ENCODE measurements at regions not wholly inside any gene's neighbourhood (a gene's known extent, or its start where the extent isn't known, plus 50 kb on each side); places are given as distances from the start of the nearest gene placed in this dataset.

DNA sequence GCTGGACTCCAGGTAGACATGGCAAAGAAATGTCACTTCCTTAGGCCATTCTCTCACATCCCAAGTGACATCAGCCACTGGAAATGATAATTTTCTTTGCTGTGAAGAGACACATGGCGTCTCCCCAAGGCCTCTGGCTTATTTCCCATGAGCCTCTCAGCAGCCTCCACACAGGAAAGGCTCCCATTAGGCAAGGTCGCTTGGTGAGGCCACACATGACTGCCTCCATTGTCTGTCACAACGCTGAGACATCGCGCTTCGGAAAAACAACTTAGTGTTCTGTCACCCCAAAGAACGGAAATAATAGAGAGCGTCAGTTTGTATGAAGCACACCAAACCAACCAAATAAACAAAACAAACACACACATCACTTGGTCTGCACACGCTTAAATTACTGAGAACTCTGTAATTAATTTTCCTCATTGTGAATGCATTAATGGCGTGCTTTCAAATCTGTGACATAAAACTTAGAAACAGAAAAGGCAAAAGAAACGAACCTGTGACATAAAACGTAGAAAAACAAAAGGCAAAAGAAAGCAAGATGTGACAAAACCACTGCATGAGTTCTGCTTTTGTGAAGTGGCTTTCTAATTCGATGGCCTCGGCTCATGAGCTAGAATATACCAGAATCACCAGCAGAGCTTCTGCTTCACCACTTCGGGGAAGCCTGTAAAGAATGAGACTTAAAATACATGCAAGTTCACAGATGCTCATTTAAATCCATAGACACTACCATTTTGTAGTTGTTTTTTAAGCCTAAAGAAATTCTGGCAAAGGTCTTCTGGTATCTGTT, 404.2 kb upstream of the SGCG start:
- H3K27ac Mint-ChIP-seq, result no peak overlapping the region
- H3K4me3 Mint-ChIP-seq, result no peak overlapping the region
- TF ChIP-seq, protein P1, sequence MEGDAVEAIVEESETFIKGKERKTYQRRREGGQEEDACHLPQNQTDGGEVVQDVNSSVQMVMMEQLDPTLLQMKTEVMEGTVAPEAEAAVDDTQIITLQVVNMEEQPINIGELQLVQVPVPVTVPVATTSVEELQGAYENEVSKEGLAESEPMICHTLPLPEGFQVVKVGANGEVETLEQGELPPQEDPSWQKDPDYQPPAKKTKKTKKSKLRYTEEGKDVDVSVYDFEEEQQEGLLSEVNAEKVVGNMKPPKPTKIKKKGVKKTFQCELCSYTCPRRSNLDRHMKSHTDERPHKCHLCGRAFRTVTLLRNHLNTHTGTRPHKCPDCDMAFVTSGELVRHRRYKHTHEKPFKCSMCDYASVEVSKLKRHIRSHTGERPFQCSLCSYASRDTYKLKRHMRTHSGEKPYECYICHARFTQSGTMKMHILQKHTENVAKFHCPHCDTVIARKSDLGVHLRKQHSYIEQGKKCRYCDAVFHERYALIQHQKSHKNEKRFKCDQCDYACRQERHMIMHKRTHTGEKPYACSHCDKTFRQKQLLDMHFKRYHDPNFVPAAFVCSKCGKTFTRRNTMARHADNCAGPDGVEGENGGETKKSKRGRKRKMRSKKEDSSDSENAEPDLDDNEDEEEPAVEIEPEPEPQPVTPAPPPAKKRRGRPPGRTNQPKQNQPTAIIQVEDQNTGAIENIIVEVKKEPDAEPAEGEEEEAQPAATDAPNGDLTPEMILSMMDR (IDR thresholded peaks at IDR 0.05; ENCODE audit: unreplicated experiment in 3 of 3), result no peak
- H3K27me3 Mint-ChIP-seq (ENCODE audit: low read depth), result no peaks in the 10 kb centered on the region
- peaks cover 6% of the 10 kb centered on the region for H3K4me1 Mint-ChIP-seq
- no peaks in the 10 kb centered on the region for H3K9me3 Mint-ChIP-seq
- no peaks in the 10 kb centered on the region for H3K36me3 Mint-ChIP-seq (ENCODE audit: low read depth)

DNA sequence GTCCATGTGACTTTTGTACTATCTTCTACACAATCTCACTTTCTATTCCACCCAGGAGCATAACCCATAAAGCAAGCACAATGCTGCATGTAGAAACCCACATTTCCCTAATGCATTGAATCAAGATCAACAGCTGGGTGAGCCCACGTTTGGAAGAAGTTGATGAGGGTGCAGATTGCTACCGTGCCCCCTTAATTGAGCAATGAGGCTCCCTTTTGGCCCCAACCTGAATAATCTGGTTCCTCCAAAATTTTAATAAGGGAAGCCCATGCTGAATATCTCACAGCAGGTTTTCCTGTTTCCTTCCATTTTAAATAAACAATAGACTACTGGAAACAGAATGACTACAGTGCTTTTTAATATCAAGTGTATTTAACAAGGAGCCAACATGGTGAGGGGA, 403.6 kb upstream of the SGCG start:
- Mint-ChIP-seq H3K4me3 (no peak overlapping the region), H3K27ac (no peak overlapping the region), H3K27me3 (ENCODE audit: low read depth) (no peaks in the 10 kb centered on the region), H3K4me1 (peaks cover 6% of the 10 kb centered on the region), H3K36me3 (ENCODE audit: low read depth) (no peaks in the 10 kb centered on the region), H3K9me3 (no peaks in the 10 kb centered on the region)
- TF ChIP-seq, protein P1 (IDR thresholded peaks at IDR 0.05; ENCODE audit: unreplicated experiment in 3 of 3), result no peak

DNA sequence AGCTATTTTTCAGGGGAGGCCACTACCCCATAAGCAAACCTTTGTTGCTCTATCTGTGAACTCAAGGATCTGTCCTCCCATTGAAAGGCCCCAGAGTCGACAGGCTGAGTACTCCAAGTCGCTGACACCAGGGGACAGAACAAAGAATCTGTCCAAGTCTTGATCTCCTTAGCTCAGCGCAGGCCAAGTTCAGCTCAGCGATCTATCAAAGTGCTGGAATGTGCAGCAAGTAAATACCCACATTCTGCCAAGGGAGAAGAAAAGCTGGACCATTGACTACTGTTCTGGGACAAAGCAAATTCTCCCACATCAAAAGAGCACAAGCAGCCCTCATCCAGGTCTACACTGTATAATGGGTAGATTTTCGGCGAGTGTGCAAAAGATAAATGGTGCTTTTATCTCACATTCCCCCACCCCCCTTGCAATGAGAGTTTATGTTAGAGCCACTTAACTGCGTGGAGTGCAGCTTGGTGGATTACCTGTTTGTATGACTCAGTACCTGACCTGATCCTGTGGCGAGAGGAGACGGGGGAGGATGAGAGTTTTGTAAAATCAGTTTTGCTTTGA, 391.7 kb upstream of the SGCG start:
- TF ChIP-seq, protein P1 (IDR thresholded peaks at IDR 0.05; ENCODE audit: unreplicated experiment in 3 of 3), result no peak
- H3K27me3 Mint-ChIP-seq (ENCODE audit: low read depth), result no peaks in the 10 kb centered on the region
- H3K4me3 Mint-ChIP-seq, result peak overlapping the region in 1 of 3 experiments; percentile 22
- H3K4me1 Mint-ChIP-seq, result peaks cover 26% of the 10 kb centered on the region
- no peaks in the 10 kb centered on the region for H3K9me3 Mint-ChIP-seq
- no peaks in the 10 kb centered on the region for H3K36me3 Mint-ChIP-seq (ENCODE audit: low read depth)
- H3K27ac Mint-ChIP-seq, result peak overlapping the region; percentile 10 to 59 (median 10)

DNA sequence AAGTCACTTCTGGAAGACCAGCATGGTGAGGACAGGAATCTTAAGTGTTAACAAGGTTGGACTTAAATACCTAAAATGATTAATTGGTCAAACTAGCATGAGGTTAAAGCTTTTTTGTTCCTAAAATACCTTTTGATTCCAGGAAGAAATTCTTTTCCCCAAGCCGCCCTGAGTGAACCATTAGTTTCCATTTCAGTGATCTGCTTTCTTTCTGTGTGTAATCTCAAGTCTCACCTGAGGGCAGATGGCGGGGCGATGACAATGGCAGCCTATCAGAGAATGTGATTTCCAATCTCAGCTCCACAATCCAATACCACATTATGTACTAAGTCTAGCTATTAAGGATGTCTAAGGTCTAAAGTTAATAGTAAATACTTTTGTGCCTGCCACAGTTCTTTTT, 390.9 kb upstream of the SGCG start:
- H3K9me3 Mint-ChIP-seq, result no peaks in the 10 kb centered on the region
- TF ChIP-seq, protein P1 (IDR thresholded peaks at IDR 0.05; ENCODE audit: unreplicated experiment in 3 of 3), result no peak
- peaks cover 31% of the 10 kb centered on the region for H3K4me1 Mint-ChIP-seq
- peak overlapping the region in 1 of 3 experiments; percentile 16 for H3K4me3 Mint-ChIP-seq
- H3K27me3 Mint-ChIP-seq (ENCODE audit: low read depth), result no peaks in the 10 kb centered on the region
- no peaks in the 10 kb centered on the region for H3K36me3 Mint-ChIP-seq (ENCODE audit: low read depth)
- peak overlapping the region in 1 of 3 experiments; percentile 59 for H3K27ac Mint-ChIP-seq

DNA sequence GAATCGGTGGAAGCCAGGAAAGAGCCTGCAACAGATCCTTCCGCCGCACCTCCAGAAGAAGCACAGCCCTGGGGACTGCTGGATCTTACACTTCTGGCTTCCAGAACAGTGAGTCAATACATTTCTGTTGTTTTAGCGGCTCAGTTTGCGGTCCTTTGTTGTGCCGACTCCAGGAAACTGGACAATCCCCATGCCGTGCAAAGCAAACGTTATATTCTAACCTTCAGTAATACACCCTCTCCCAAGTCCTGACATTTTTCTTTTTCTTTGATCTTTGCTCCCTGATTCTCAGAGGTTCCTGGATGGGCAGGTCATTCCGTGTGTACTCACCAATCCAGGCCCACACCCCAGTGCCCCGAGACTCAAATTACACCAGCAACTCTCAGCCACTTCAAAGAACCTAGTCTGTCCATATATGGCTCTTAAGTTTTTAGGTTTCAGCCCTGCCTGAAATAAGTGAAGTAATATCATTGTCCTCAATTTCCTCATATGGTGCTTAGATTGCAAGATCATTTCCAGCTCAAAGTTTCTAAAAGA, 387.1 kb upstream of the SGCG start:
- Mint-ChIP-seq H3K27me3 (ENCODE audit: low read depth) (no peaks in the 10 kb centered on the region), H3K4me1 (peaks cover 30% of the 10 kb centered on the region), H3K4me3 (no peak overlapping the region), H3K36me3 (ENCODE audit: low read depth) (no peaks in the 10 kb centered on the region), H3K27ac (peak overlapping the region in 1 of 3 experiments; percentile 13), H3K9me3 (peaks cover 2% of the 10 kb centered on the region)
- TF ChIP-seq, protein P1 (IDR thresholded peaks at IDR 0.05; ENCODE audit: unreplicated experiment in 3 of 3), result no peak

All from nephron (organoid).